Uterus (tissue), 2 donors: ENCODE measurements at regions not wholly inside any gene's neighbourhood (a gene's known extent, or its start where the extent isn't known, plus 50 kb on each side); places are given as distances from the start of the nearest gene placed in this dataset.

Experiments used
- CTCF ChIP-seq, 4 experiments: fragments of 200-600 bp in 2 of 4; fragments of 450-650 bp in 2 of 4; sonication (generic) in 2 of 4; IDR thresholded peaks; one replicate each; pipeline ENCODE4 v1.5.1; 2016 to 2019; ENCODE audit warnings: antibody characterized with exemption in 4 of 4, mild to moderate bottlenecking in 2 of 4, moderate library complexity in 1 of 4
- POLR2A ChIP-seq, 2 donors: fragments of 450-650 bp; IDR thresholded peaks; one replicate each; pipeline ENCODE4 v1.6.1; 2016; ENCODE audit warnings: antibody characterized with exemption in 2 of 2, mild to moderate bottlenecking in 1 of 2, moderate library complexity in 1 of 2

DNA sequence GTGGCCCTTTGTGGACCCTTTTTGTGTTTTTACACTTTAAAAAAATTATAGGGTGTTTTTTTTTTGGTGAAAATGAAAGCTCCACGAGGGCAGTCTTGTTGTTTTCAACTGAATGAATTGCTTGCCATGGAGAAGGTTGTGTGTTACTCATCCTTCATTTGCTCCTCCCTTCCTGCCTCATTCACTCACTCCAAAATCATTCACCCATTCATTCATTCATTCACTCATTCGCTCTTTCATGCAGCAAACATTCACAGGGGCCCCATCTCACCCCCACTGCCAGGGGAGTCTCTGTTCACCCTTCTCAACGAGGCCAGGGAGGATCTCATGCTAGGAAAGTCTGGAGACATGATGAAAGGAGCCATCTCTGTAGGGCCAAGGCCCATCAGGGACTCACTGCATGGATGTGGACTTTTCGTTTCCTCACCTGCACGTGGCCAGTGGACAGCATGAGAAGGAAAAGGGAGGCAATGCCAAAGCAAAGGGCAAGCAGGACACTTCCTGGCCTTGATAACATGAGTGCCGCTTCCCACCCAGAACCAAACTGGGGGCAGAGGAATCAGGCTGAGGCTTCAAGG, 62.8 kb upstream of the COL13A1 start:
- no peak for TF ChIP-seq CTCF (IDR thresholded peaks at IDR 0.05)
- TF ChIP-seq POLR2A (IDR thresholded peaks at IDR 0.05), result no peak
